AG04450 (cell line): ENCODE measurements at regions not wholly inside any gene's neighbourhood (a gene's known extent, or its start where the extent isn't known, plus 50 kb on each side); places are given as distances from the start of the nearest gene placed in this dataset.

Source experiments
- CTCF ChIA-PET: fragments of 300-600, 350-600 bp; formaldehyde crosslinking; extraction: SDS; loops from one replicate; lab custom pipeline; 2022; ENCODE audit warnings: antibody characterized with exemption, inconsistent platforms; lab: Charles Lee
- POLR2A ChIA-PET: fragments of 350-600 bp; formaldehyde crosslinking; extraction: SDS; loops from one replicate; lab custom pipeline; 2021; ENCODE audit warnings: antibody characterized with exemption, inconsistent platforms; lab: Yijun Ruan, JAX
- DNase-seq: peaks from one replicate; pipeline ENCODE4 v3.0.0-alpha.2; 2011; ENCODE audit warnings: low read depth, low spot score
- H3K27ac ChIP-seq: one replicate; pipeline ENCODE4 v1.5.1; 2012; ENCODE audit warnings: low read depth, low read length, control low read depth
- H3K27me3 ChIP-seq: one replicate; pipeline ENCODE4 v1.6.0; 2012; ENCODE audit warnings: low read length; ENCODE audit not compliant: control insufficient read depth, insufficient read depth
- H3K4me3 ChIP-seq: 2 replicates; pipeline ENCODE4 v1.5.1; 2011; ENCODE audit warnings: mild to moderate bottlenecking, low read depth, low read length, control low read depth
- H3K9me3 ChIP-seq: 2 replicates; pipeline ENCODE4 v1.5.1; 2012; ENCODE audit warnings: low read length; ENCODE audit not compliant: control insufficient read depth, insufficient read depth
- TF ChIP-seq, protein P1 (sequence below): IDR thresholded peaks from 2 replicates; pipeline ENCODE4 v1.5.1; 2011; ENCODE audit warnings: low read depth, low read length, control low read depth, inconsistent platforms

DNA sequence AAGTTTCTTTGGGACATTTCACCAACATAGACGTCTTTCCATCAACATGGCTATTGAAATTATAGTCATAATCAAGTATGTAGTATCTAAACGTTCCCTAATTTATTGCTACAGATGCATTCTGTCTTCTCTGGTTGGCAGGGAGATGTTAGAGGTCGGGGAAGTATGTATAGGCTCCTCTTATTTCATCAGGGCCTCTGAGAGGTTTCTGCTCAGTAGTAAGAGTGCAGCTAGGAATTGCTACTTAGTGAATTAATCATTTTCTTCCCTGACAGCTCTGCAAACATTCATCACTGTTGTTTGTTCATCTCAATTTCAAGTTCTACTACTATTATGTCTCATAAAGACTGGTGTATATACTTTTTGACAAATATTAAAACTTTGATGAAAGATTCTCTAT, 309.7 kb upstream of the NR2F2 start:
- DNase-seq, result no peak
- TF ChIP-seq, protein P1, sequence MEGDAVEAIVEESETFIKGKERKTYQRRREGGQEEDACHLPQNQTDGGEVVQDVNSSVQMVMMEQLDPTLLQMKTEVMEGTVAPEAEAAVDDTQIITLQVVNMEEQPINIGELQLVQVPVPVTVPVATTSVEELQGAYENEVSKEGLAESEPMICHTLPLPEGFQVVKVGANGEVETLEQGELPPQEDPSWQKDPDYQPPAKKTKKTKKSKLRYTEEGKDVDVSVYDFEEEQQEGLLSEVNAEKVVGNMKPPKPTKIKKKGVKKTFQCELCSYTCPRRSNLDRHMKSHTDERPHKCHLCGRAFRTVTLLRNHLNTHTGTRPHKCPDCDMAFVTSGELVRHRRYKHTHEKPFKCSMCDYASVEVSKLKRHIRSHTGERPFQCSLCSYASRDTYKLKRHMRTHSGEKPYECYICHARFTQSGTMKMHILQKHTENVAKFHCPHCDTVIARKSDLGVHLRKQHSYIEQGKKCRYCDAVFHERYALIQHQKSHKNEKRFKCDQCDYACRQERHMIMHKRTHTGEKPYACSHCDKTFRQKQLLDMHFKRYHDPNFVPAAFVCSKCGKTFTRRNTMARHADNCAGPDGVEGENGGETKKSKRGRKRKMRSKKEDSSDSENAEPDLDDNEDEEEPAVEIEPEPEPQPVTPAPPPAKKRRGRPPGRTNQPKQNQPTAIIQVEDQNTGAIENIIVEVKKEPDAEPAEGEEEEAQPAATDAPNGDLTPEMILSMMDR, result no peak
- H3K4me3 ChIP-seq, result no peak overlapping the region
- no peaks in the 10 kb centered on the region for H3K27me3 ChIP-seq
- POLR2A ChIA-PET, result no interaction called here
- no peaks in the 10 kb centered on the region for H3K9me3 ChIP-seq
- no peak overlapping the region for H3K27ac ChIP-seq
- CTCF ChIA-PET, result interaction anchor here (1.0 kb wide), 1 partner anchor 12 kb away, joined by 3 read pairs; no protein-coding TSS in a partner anchor

DNA sequence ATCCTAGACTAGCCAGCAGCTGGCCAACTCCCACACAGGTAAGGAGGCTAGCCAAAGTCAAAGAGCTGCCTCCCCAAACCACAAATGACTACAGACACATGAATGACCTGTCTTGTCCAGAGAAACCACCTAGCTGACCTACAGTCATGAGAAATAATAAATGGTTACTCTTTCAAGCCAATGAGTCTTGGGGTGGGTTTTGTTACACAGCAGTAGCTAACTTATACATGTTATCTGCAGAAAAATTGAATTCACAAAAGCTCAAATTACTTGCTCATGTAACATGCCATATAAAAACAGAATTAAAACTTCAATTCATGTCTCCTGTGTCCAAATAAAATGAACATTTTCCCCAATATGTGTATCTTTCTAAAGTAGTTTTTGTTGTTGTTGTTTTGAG, 307.4 kb upstream of the NR2F2 start:
- DNase-seq, result no peak
- TF ChIP-seq, protein P1, result no peak
- ChIA-PET CTCF (no interaction called here), POLR2A (no interaction called here)
- no peaks in the 10 kb centered on the region for H3K9me3 ChIP-seq
- no peak overlapping the region for H3K27ac ChIP-seq
- no peak overlapping the region for H3K4me3 ChIP-seq
- H3K27me3 ChIP-seq, result no peaks in the 10 kb centered on the region

DNA sequence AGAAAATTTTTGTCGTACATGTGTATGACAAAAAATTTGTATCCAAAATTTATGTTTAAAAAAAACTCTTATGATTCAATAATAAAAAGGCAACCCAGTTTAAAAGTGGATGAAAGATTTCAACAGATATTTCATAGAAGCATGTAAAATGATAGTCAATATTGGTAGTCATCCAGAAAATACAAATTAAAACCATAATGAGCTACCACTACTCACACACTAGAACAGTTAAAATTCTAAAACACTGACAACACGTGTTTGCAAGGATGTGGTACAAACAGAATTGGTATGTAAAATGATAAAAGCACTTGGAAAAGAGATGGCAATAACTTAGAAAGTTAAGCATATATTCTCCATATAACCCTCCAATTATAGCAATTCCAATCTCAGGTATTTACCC, 303.0 kb upstream of the NR2F2 start:
- no peak overlapping the region for H3K4me3 ChIP-seq
- CTCF ChIA-PET, result no interaction called here
- no peak for DNase-seq
- POLR2A ChIA-PET, result no interaction called here
- TF ChIP-seq, protein P1, result no peak
- H3K9me3 ChIP-seq, result no peaks in the 10 kb centered on the region
- no peak overlapping the region for H3K27ac ChIP-seq
- H3K27me3 ChIP-seq, result no peaks in the 10 kb centered on the region

DNA sequence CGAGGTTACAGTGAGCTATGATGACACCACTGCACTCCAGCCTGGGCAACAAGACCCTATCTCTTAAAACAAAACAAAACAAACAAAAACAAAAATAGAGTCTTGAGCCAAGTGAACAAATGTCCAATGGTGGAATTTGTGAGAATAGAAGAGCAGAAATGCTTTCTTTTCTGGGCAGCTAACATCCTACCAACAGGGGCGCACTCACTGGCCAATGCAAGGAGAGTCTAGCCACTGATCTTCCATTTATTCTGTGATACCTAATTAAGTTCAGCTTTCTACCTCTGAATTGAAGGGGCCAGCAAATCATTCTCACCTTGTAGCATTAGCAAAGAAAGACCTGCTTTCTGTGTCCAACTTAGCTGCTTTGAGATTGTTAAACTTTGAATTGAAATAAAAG, 301.9 kb upstream of the NR2F2 start:
- CTCF ChIA-PET, result no interaction called here
- POLR2A ChIA-PET, result no interaction called here

DNA sequence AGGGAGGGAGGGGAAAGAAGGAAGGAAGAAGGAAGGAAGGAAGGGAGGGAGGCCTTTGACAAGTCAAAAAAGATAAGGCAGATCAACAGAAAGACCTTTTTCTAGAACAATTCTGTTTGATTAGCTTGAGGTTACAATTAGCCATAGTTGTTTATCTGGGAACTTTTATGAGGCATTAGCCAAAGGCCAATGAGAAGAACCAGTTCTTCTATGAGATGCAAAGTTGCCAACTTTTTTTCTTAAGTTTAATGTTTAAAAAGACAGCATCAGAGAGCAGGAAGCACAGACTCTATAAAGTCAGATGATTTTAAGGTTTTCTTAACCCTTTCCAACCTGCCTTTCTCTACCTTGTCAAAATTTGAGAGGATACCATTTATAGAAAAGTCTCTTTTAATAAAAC, 301.3 kb upstream of the NR2F2 start:
- Histone ChIP-seq H3K9me3 (no peaks in the 10 kb centered on the region), H3K4me3 (no peak overlapping the region), H3K27ac (no peak overlapping the region), H3K27me3 (no peaks in the 10 kb centered on the region)
- TF ChIP-seq, protein P1, result no peak
- CTCF ChIA-PET, result interaction anchor here (0.7 kb wide), 1 partner anchor 8 kb away, joined by 3 read pairs; no protein-coding TSS in a partner anchor
- POLR2A ChIA-PET, result no interaction called here
- DNase-seq, result no peak

More for the DNA sequence above, 301.9 kb upstream of the NR2F2 start:
- Histone ChIP-seq H3K9me3 (no peaks in the 10 kb centered on the region), H3K27ac (no peak overlapping the region), H3K27me3 (no peaks in the 10 kb centered on the region), H3K4me3 (no peak overlapping the region)
- TF ChIP-seq, protein P1, result no peak
- DNase-seq, result no peak
